ENCODE measurements at regions not wholly inside any gene's neighbourhood (a gene's known extent, or its start where the extent isn't known, plus 50 kb on each side); places are given as distances from the start of the nearest gene placed in this dataset.

GRCh38 chr5:67971971-67972821 is 243.4 kb upstream of the PIK3R1 start:
- intact Hi-C loops (cut with DNase I): no loop called here
- peaks cover 41% of the 10 kb centered on the region for H3K4me1 ChIP-seq

GRCh38 chr5:67971223-67971830 is 244.2 kb upstream of the PIK3R1 start:
- Histone ChIP-seq H3K27ac (peak overlapping the region; percentile 73), H3K27me3 (no peaks in the 10 kb centered on the region), H3K9me3 (no peaks in the 10 kb centered on the region), H3K36me3 (no peaks in the 10 kb centered on the region), H3K4me1 (peaks cover 34% of the 10 kb centered on the region), H3K4me3 (no peak overlapping the region)
- no peak for TF ChIP-seq POLR2A (IDR thresholded peaks at IDR 0.05)
- TF ChIP-seq, protein P1, sequence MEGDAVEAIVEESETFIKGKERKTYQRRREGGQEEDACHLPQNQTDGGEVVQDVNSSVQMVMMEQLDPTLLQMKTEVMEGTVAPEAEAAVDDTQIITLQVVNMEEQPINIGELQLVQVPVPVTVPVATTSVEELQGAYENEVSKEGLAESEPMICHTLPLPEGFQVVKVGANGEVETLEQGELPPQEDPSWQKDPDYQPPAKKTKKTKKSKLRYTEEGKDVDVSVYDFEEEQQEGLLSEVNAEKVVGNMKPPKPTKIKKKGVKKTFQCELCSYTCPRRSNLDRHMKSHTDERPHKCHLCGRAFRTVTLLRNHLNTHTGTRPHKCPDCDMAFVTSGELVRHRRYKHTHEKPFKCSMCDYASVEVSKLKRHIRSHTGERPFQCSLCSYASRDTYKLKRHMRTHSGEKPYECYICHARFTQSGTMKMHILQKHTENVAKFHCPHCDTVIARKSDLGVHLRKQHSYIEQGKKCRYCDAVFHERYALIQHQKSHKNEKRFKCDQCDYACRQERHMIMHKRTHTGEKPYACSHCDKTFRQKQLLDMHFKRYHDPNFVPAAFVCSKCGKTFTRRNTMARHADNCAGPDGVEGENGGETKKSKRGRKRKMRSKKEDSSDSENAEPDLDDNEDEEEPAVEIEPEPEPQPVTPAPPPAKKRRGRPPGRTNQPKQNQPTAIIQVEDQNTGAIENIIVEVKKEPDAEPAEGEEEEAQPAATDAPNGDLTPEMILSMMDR (IDR thresholded peaks at IDR 0.05): peak in 1 of 3 experiments; percentile 3
- peak; percentile 46 to 94 for TF ChIP-seq POLR2AphosphoS5 (IDR thresholded peaks at IDR 0.05; ENCODE audit: insufficient read depth in 1 of 2, low read depth in 1 of 2)
- intact Hi-C loops (cut with DNase I): no loop called here
- DNase-seq (ENCODE audit: extremely low spot score in 2 of 2): no peak

More at GRCh38 chr5:67971971-67972821, 243.4 kb upstream of the PIK3R1 start:
- Histone ChIP-seq H3K36me3 (no peaks in the 10 kb centered on the region), H3K4me3 (no peak overlapping the region), H3K27me3 (no peaks in the 10 kb centered on the region), H3K27ac (peak overlapping the region; percentile 68), H3K9me3 (no peaks in the 10 kb centered on the region)
- no peak for TF ChIP-seq POLR2A (IDR thresholded peaks at IDR 0.05)
- TF ChIP-seq, protein P1 (IDR thresholded peaks at IDR 0.05): no peak
- no peak for TF ChIP-seq POLR2AphosphoS5 (IDR thresholded peaks at IDR 0.05; ENCODE audit: insufficient read depth in 1 of 2, low read depth in 1 of 2)
- no peak for DNase-seq (ENCODE audit: extremely low spot score in 2 of 2)

- peaks cover 48% of the 10 kb centered on the region for H3K4me1 ChIP-seq
- no peaks in the 10 kb centered on the region for H3K27me3 ChIP-seq
- no peaks in the 10 kb centered on the region for H3K36me3 ChIP-seq
- intact Hi-C loops (cut with DNase I): no loop called here
- H3K4me3 ChIP-seq: no peak overlapping the region
- DNase-seq (ENCODE audit: extremely low spot score in 2 of 2): no peak
- TF ChIP-seq POLR2AphosphoS5 (IDR thresholded peaks at IDR 0.05; ENCODE audit: insufficient read depth in 1 of 2, low read depth in 1 of 2): no peak
- TF ChIP-seq POLR2A (IDR thresholded peaks at IDR 0.05): no peak
- TF ChIP-seq, protein P1 (IDR thresholded peaks at IDR 0.05): no peak
- no peak overlapping the region for H3K27ac ChIP-seq
- no peaks in the 10 kb centered on the region for H3K9me3 ChIP-seq
Observed at GRCh38 chr5:67969631-67970030, 245.9 kb upstream of the PIK3R1 start.

DNA sequence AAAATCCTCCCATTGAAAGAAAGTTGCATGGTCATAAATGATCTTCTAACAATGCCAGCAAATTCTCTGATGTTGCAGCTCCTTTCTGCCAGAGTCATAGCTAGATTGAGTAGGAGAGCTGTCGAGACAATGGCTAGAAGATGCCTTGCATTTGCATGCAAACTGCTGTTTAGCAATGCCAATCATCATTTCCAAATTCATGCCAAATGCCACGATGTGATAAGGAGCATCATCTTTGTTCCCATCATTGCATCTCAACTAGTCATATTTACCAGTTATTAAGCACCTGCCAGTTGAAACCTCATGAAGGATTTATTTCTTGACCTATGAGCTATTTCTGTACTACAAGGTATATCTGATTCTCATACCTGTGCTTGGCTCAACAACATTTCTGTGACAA is 246.4 kb upstream of the PIK3R1 start:
- H3K27ac ChIP-seq: no peak overlapping the region
- no peaks in the 10 kb centered on the region for H3K27me3 ChIP-seq
- DNase-seq (ENCODE audit: extremely low spot score in 2 of 2): no peak
- no peaks in the 10 kb centered on the region for H3K36me3 ChIP-seq
- TF ChIP-seq, protein P1 (IDR thresholded peaks at IDR 0.05): no peak
- TF ChIP-seq POLR2AphosphoS5 (IDR thresholded peaks at IDR 0.05; ENCODE audit: insufficient read depth in 1 of 2, low read depth in 1 of 2) (no peak), POLR2A (IDR thresholded peaks at IDR 0.05) (no peak)
- intact Hi-C loops (cut with DNase I): no loop called here
- H3K9me3 ChIP-seq: no peaks in the 10 kb centered on the region
- peaks cover 48% of the 10 kb centered on the region for H3K4me1 ChIP-seq
- H3K4me3 ChIP-seq: no peak overlapping the region

GRCh38 chr5:67966712-67967111 is 248.8 kb upstream of the PIK3R1 start:
- Histone ChIP-seq H3K36me3 (no peaks in the 10 kb centered on the region), H3K27me3 (no peaks in the 10 kb centered on the region), H3K4me1 (peaks cover 33% of the 10 kb centered on the region), H3K27ac (no peak overlapping the region), H3K9me3 (no peaks in the 10 kb centered on the region), H3K4me3 (no peak overlapping the region)
- TF ChIP-seq POLR2A (IDR thresholded peaks at IDR 0.05): no peak
- no peak for TF ChIP-seq POLR2AphosphoS5 (IDR thresholded peaks at IDR 0.05; ENCODE audit: insufficient read depth in 1 of 2, low read depth in 1 of 2)
- TF ChIP-seq, protein P1 (IDR thresholded peaks at IDR 0.05): no peak
- intact Hi-C loops (cut with DNase I): no loop called here
- no peak for DNase-seq (ENCODE audit: extremely low spot score in 2 of 2)

Measured in vagina (tissue), 2 donors.